GM18861 (cell line): ENCODE measurements at regions not wholly inside any gene's neighbourhood (a gene's known extent, or its start where the extent isn't known, plus 50 kb on each side); places are given as distances from the start of the nearest gene placed in this dataset.
"Not testable (repeated sequence)": the region's sequence is repeated elsewhere in the genome, so short reads cannot be mapped to it uniquely, and the experiment has no call there.

ENCODE experiments used
- ATAC-seq: cut with Tn5 transposase; IDR thresholded peaks from one replicate; pipeline ENCODE4 v1.9.1; 2021; ENCODE audit not compliant: unreplicated experiment

- ATAC-seq: no peak
These were observed 253.4 kb downstream of the SP3 start for GRCh38 chr2:173711816-173712215.

GRCh38 chr2:173713904-173714555 lies 251.1 kb downstream of the SP3 start:
- ATAC-seq: no peak

GRCh38 chr2:173715441-173715840 lies 249.7 kb downstream of the SP3 start:
- ATAC-seq: no peak

- no peak for ATAC-seq
These were observed 248.6 kb downstream of the SP3 start for GRCh38 chr2:173716458-173717052.

- ATAC-seq: no peak
These were observed 245.7 kb downstream of the SP3 start for GRCh38 chr2:173719471-173719870.

GRCh38 chr2:173720306-173720705 lies 244.9 kb downstream of the SP3 start:
- no peak for ATAC-seq

GRCh38 chr2:173734797-173735196 lies 230.4 kb downstream of the SP3 start:
- ATAC-seq: no peak

GRCh38 chr2:173737954-173738575 lies 227.1 kb downstream of the SP3 start:
- not testable (repeated sequence) for ATAC-seq

GRCh38 chr2:173739006-173739405 lies 226.2 kb downstream of the SP3 start:
- ATAC-seq: no peak

GRCh38 chr2:173740639-173741038 lies 224.5 kb downstream of the SP3 start:
- ATAC-seq: no peak

- no peak for ATAC-seq
These were observed 223.4 kb downstream of the SP3 start for GRCh38 chr2:173741759-173742158.

GRCh38 chr2:173747035-173747434 lies 218.1 kb downstream of the SP3 start:
- no peak for ATAC-seq

GRCh38 chr2:173749315-173749714 lies 215.9 kb downstream of the SP3 start:
- no peak for ATAC-seq

- ATAC-seq: no peak
These were observed 214.8 kb downstream of the SP3 start for GRCh38 chr2:173750353-173750801.

- ATAC-seq: no peak
These were observed 214.3 kb downstream of the SP3 start for GRCh38 chr2:173750831-173751230.

- no peak for ATAC-seq
These were observed 213.8 kb downstream of the SP3 start for GRCh38 chr2:173751245-173751975.

GRCh38 chr2:173752152-173752551 lies 213.0 kb downstream of the SP3 start:
- ATAC-seq: no peak

- ATAC-seq: no peak
These were observed 211.7 kb downstream of the SP3 start for GRCh38 chr2:173753441-173753840.

- no peak for ATAC-seq
These were observed 211.0 kb downstream of the SP3 start for GRCh38 chr2:173754165-173754564.

GRCh38 chr2:173754837-173755236 lies 210.3 kb downstream of the SP3 start:
- no peak for ATAC-seq

- no peak for ATAC-seq
These were observed 209.4 kb downstream of the SP3 start for GRCh38 chr2:173755798-173756197.

GRCh38 chr2:173759959-173760358 lies 205.2 kb downstream of the SP3 start:
- no peak for ATAC-seq
